ENCODE measurements at regions not wholly inside any gene's neighbourhood (a gene's known extent, or its start where the extent isn't known, plus 50 kb on each side); places are given as distances from the start of the nearest gene placed in this dataset.

DNA sequence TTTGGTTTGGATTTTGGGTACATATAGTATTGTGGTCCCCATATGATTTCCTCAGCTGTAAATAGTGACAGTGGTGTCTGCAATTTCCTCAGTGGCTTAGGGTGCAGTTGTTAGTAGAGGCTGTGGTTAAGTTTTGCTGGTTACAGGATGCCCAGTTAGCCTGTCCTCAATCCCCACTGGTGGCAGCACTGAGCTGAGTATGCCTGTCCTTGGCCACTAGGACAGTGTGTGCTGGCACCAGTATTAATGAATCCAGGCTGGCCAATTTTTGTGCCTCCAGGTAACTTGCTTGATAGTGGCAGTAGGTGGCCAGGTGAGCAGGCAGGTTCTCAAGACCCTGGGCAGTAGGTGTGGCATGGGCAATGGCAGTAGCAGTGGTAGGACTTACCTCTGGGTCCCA is 973.1 kb downstream of the TMEM182 start:
- Histone ChIP-seq H3K4me1 (ENCODE audit: control insufficient read depth in 2 of 2, insufficient read depth in 2 of 2, low read length in 1 of 2) (no peaks in the 10 kb centered on the region), H3K9me3 (ENCODE audit: control insufficient read depth in 2 of 2, insufficient read depth in 1 of 2, low read depth in 1 of 2, low read length in 1 of 2) (peaks cover 9 to 13% of the 10 kb centered on the region in 2 donors), H3K4me3 (ENCODE audit: low read depth in 1 of 2, low read length in 2 of 2) (no peak overlapping the region), H3K36me3 (ENCODE audit: control insufficient read depth in 2 of 2, insufficient read depth in 2 of 2, low read length in 1 of 2) (no peaks in the 10 kb centered on the region), H3K27ac (ENCODE audit: low read depth in 2 of 2, low read length in 1 of 2) (no peak overlapping the region), H3K27me3 (ENCODE audit: control insufficient read depth in 1 of 2, insufficient read depth in 2 of 2, low read length in 2 of 2) (no peaks in the 10 kb centered on the region)

DNA sequence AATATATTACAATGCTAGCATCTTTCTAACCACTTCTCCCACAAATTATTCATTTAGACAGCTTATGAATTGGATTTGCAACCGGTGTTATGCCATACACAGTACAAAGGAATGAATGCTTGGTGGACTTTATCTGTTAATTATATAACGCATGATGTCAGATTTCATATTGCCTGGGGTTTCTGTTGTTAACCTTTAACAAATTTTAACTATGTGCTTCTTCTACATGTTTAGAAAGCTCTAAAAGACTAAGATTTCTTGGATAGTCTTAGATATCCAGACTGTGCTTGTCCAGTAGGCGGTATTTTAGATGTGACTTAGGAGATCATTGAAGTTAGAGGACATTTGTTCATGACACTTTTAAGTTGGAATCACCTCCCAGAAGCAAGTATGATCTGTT is 976.3 kb downstream of the TMEM182 start:
- H3K4me1 ChIP-seq (ENCODE audit: control insufficient read depth in 2 of 2, insufficient read depth in 2 of 2, low read length in 1 of 2): no peaks in the 10 kb centered on the region
- H3K27me3 ChIP-seq (ENCODE audit: control insufficient read depth in 1 of 2, insufficient read depth in 2 of 2, low read length in 2 of 2): no peaks in the 10 kb centered on the region
- WGBS, 2 donors: 76 to 83% methylated on average over 3 of the region's 3 CpGs

DNA sequence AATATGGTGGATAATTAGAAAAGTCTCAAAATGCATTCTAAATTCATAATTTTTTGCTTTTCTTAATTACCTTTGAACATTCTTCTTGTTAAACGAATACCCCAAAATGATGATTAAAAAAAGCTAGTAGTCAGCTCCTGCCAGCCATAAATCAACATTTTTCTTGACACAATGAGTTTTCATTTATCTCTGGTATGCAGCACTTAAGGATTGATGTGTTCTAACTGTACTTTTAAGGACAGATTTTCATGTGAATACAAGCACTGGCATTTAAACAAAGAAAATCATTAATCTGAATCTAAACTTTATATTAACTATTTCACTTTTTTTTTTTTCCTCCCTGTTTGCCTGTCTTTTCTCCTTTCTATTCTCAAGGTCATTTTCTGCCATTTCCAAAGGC is 976.8 kb downstream of the TMEM182 start:
- no peak overlapping the region for H3K4me3 ChIP-seq (ENCODE audit: low read depth in 1 of 2, low read length in 2 of 2)
- H3K9me3 ChIP-seq (ENCODE audit: control insufficient read depth in 2 of 2, insufficient read depth in 1 of 2, low read depth in 1 of 2, low read length in 1 of 2): peaks cover 2 to 7% of the 10 kb centered on the region in 2 donors
- H3K27ac ChIP-seq (ENCODE audit: low read depth in 2 of 2, low read length in 1 of 2): no peak overlapping the region
- no peaks in the 10 kb centered on the region for H3K36me3 ChIP-seq (ENCODE audit: control insufficient read depth in 2 of 2, insufficient read depth in 2 of 2, low read length in 1 of 2)
- H3K4me1 ChIP-seq (ENCODE audit: control insufficient read depth in 2 of 2, insufficient read depth in 2 of 2, low read length in 1 of 2): no peaks in the 10 kb centered on the region
- WGBS, 2 donors: 30 to 39% methylated on average over 1 of the region's 1 CpG
- no peaks in the 10 kb centered on the region for H3K27me3 ChIP-seq (ENCODE audit: control insufficient read depth in 1 of 2, insufficient read depth in 2 of 2, low read length in 2 of 2)

More for the DNA sequence above, 976.3 kb downstream of the TMEM182 start:
- no peak overlapping the region for H3K4me3 ChIP-seq (ENCODE audit: low read depth in 1 of 2, low read length in 2 of 2)
- no peak overlapping the region for H3K27ac ChIP-seq (ENCODE audit: low read depth in 2 of 2, low read length in 1 of 2)
- no peaks in the 10 kb centered on the region for H3K36me3 ChIP-seq (ENCODE audit: control insufficient read depth in 2 of 2, insufficient read depth in 2 of 2, low read length in 1 of 2)
- peaks cover 7 to 12% of the 10 kb centered on the region in 2 donors for H3K9me3 ChIP-seq (ENCODE audit: control insufficient read depth in 2 of 2, insufficient read depth in 1 of 2, low read depth in 1 of 2, low read length in 1 of 2)

DNA sequence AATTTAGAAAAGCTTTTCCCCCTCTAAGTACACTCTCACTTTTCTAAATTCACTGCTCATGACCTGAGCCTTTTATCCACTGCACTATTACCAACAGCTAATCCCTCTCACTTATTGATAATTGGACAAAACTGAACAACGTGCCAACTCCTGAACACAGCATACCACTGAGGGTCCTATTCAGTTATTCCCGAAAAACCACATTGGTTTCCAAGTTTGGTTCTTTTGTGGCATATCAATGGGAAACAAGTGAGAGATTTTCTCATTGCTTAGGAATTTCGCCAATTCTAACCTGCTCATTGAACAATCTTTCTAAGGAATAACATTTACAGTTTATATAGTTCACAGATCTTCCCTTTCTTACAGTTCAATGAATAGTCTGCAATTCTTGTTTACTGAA is 977.4 kb downstream of the TMEM182 start:
- H3K36me3 ChIP-seq (ENCODE audit: control insufficient read depth in 2 of 2, insufficient read depth in 2 of 2, low read length in 1 of 2): no peaks in the 10 kb centered on the region
- H3K4me1 ChIP-seq (ENCODE audit: control insufficient read depth in 2 of 2, insufficient read depth in 2 of 2, low read length in 1 of 2): no peaks in the 10 kb centered on the region
- WGBS, 2 donors: 61 to 69% methylated on average over 3 of the region's 3 CpGs
- no peak overlapping the region for H3K27ac ChIP-seq (ENCODE audit: low read depth in 2 of 2, low read length in 1 of 2)
- no peak overlapping the region for H3K4me3 ChIP-seq (ENCODE audit: low read depth in 1 of 2, low read length in 2 of 2)
- H3K9me3 ChIP-seq (ENCODE audit: control insufficient read depth in 2 of 2, insufficient read depth in 1 of 2, low read depth in 1 of 2, low read length in 1 of 2): peaks cover 0 to 2% of the 10 kb centered on the region in 2 donors
- no peaks in the 10 kb centered on the region for H3K27me3 ChIP-seq (ENCODE audit: control insufficient read depth in 1 of 2, insufficient read depth in 2 of 2, low read length in 2 of 2)

DNA sequence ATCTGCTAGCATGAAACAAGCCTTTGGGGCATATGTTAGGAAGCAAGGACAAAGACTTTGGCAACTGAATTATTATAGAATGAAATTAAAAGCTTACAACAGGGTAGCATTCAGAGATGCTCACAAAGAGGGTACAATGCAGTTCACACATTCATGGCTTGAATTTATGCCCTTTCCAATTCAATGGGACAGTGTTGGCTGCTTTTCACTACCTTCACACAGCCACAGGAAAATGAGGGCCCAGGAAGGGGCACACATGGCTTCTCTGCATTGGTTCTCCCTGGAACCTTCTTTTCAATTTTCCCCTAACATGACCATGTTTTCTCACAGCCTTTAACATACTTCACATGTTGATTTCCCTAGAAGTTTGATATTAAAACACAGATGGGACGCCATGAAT is 978.1 kb downstream of the TMEM182 start:
- no peaks in the 10 kb centered on the region for H3K4me1 ChIP-seq (ENCODE audit: control insufficient read depth in 2 of 2, insufficient read depth in 2 of 2, low read length in 1 of 2)
- H3K27me3 ChIP-seq (ENCODE audit: control insufficient read depth in 1 of 2, insufficient read depth in 2 of 2, low read length in 2 of 2): no peaks in the 10 kb centered on the region
- no peak overlapping the region for H3K27ac ChIP-seq (ENCODE audit: low read depth in 2 of 2, low read length in 1 of 2)
- H3K36me3 ChIP-seq (ENCODE audit: control insufficient read depth in 2 of 2, insufficient read depth in 2 of 2, low read length in 1 of 2): no peaks in the 10 kb centered on the region
- H3K9me3 ChIP-seq (ENCODE audit: control insufficient read depth in 2 of 2, insufficient read depth in 1 of 2, low read depth in 1 of 2, low read length in 1 of 2): peaks cover 0 to 2% of the 10 kb centered on the region in 2 donors
- 75 to 76% methylated on average over 1 of the region's 1 CpG for WGBS, 2 donors
- no peak overlapping the region for H3K4me3 ChIP-seq (ENCODE audit: low read depth in 1 of 2, low read length in 2 of 2)

DNA sequence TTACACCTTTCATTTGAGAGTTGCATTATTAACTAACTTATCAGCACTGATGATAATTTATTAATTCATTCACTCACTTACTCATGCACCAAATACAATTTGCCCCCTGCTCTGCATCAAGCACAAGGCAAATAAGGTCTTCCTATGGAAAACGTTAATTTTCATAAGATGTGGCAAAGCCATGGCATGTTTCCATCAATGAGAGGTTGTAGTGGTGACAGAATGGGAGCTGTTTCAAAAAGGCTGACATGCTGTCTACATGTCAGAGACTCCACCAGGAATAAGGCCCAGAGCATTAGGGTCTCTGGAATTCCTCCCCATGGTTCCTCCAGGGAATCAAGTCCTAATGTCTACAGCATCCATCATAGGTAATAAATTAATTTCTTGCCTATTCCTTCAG is 978.8 kb downstream of the TMEM182 start:
- H3K27me3 ChIP-seq (ENCODE audit: control insufficient read depth in 1 of 2, insufficient read depth in 2 of 2, low read length in 2 of 2): no peaks in the 10 kb centered on the region
- no peaks in the 10 kb centered on the region for H3K4me1 ChIP-seq (ENCODE audit: control insufficient read depth in 2 of 2, insufficient read depth in 2 of 2, low read length in 1 of 2)
- no peak overlapping the region for H3K4me3 ChIP-seq (ENCODE audit: low read depth in 1 of 2, low read length in 2 of 2)
- H3K36me3 ChIP-seq (ENCODE audit: control insufficient read depth in 2 of 2, insufficient read depth in 2 of 2, low read length in 1 of 2): no peaks in the 10 kb centered on the region
- no peak overlapping the region for H3K27ac ChIP-seq (ENCODE audit: low read depth in 2 of 2, low read length in 1 of 2)
- H3K9me3 ChIP-seq (ENCODE audit: control insufficient read depth in 2 of 2, insufficient read depth in 1 of 2, low read depth in 1 of 2, low read length in 1 of 2): peaks cover 0 to 1% of the 10 kb centered on the region in 2 donors
- 82 to 90% methylated on average over 1 of the region's 1 CpG for WGBS, 2 donors

DNA sequence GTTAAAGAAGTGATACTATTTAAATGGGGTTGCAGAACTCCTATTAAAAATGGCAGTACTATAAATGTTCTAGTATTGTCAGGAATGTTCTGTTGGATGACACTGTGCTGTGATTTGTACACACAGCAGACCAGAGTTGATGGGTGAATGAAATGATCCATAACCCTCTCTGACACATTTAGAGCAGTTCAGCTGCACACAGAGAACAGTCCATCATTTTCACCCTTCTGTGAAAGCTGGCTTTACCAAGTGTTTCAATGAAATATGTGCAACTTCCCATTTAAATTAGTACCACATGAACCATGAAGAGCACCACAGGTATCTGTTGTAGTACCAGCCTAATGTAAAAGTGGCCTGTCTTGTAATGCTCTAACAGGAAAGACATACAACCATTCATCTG is 981.4 kb downstream of the TMEM182 start:
- Histone ChIP-seq H3K4me1 (ENCODE audit: control insufficient read depth in 2 of 2, insufficient read depth in 2 of 2, low read length in 1 of 2) (no peaks in the 10 kb centered on the region), H3K27me3 (ENCODE audit: control insufficient read depth in 1 of 2, insufficient read depth in 2 of 2, low read length in 2 of 2) (no peaks in the 10 kb centered on the region), H3K27ac (ENCODE audit: low read depth in 2 of 2, low read length in 1 of 2) (no peak overlapping the region), H3K36me3 (ENCODE audit: control insufficient read depth in 2 of 2, insufficient read depth in 2 of 2, low read length in 1 of 2) (no peaks in the 10 kb centered on the region), H3K4me3 (ENCODE audit: low read depth in 1 of 2, low read length in 2 of 2) (no peak overlapping the region), H3K9me3 (ENCODE audit: control insufficient read depth in 2 of 2, insufficient read depth in 1 of 2, low read depth in 1 of 2, low read length in 1 of 2) (no peaks in the 10 kb centered on the region)

DNA sequence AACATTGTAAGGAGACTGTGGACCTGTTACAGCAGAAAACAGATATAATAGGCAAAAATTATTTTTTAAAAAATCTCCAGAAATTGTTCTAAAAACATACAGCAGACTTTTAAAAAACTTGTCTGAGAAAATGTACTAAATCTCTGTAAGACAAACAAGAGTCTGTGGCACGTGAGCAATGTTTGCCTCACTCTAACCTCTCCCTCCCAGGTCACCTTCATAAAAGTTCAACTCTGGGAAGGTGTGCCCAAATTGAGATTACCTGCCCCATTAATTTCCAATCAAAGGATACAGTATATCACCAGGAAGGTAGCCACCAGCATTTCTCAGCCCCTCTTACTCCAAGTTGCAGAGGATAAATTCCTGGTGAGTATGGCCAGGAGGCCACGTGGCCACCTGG is 992.7 kb downstream of the TMEM182 start:
- Histone ChIP-seq H3K4me3 (ENCODE audit: low read depth in 1 of 2, low read length in 2 of 2) (no peak overlapping the region), H3K4me1 (ENCODE audit: control insufficient read depth in 2 of 2, insufficient read depth in 2 of 2, low read length in 1 of 2) (no peaks in the 10 kb centered on the region), H3K27me3 (ENCODE audit: control insufficient read depth in 1 of 2, insufficient read depth in 2 of 2, low read length in 2 of 2) (no peaks in the 10 kb centered on the region), H3K9me3 (ENCODE audit: control insufficient read depth in 2 of 2, insufficient read depth in 1 of 2, low read depth in 1 of 2, low read length in 1 of 2) (no peaks in the 10 kb centered on the region), H3K36me3 (ENCODE audit: control insufficient read depth in 2 of 2, insufficient read depth in 2 of 2, low read length in 1 of 2) (no peaks in the 10 kb centered on the region), H3K27ac (ENCODE audit: low read depth in 2 of 2, low read length in 1 of 2) (no peak overlapping the region)
- 53 to 61% methylated on average over 2 of the region's 2 CpGs for WGBS, 2 donors

DNA sequence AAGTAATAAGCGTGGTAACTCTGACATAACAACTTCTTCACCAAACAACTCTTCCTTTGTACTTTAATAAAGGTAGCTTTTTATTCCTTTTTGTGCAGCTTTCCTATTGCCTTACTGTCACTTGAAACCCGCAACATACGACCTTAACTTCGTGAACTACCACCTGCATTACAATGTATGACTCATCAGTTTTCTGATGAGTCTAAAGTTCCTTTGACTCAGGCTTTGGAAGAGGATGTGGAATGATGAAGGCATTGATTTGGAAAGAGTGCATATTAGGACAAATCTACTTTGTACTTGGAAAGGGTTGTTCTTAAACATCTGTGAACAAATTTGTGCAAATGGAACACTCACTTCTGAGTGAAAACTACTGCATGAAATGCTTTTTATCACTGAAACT is 1012.1 kb downstream of the TMEM182 start:
- Histone ChIP-seq H3K9me3 (ENCODE audit: control insufficient read depth in 2 of 2, insufficient read depth in 1 of 2, low read depth in 1 of 2, low read length in 1 of 2) (peaks cover 0 to 2% of the 10 kb centered on the region in 2 donors), H3K27ac (ENCODE audit: low read depth in 2 of 2, low read length in 1 of 2) (no peak overlapping the region), H3K36me3 (ENCODE audit: control insufficient read depth in 2 of 2, insufficient read depth in 2 of 2, low read length in 1 of 2) (no peaks in the 10 kb centered on the region), H3K27me3 (ENCODE audit: control insufficient read depth in 1 of 2, insufficient read depth in 2 of 2, low read length in 2 of 2) (no peaks in the 10 kb centered on the region), H3K4me1 (ENCODE audit: control insufficient read depth in 2 of 2, insufficient read depth in 2 of 2, low read length in 1 of 2) (no peaks in the 10 kb centered on the region), H3K4me3 (ENCODE audit: low read depth in 1 of 2, low read length in 2 of 2) (no peak overlapping the region)
- 59 to 69% methylated on average over 4 of the region's 4 CpGs for WGBS, 2 donors

DNA sequence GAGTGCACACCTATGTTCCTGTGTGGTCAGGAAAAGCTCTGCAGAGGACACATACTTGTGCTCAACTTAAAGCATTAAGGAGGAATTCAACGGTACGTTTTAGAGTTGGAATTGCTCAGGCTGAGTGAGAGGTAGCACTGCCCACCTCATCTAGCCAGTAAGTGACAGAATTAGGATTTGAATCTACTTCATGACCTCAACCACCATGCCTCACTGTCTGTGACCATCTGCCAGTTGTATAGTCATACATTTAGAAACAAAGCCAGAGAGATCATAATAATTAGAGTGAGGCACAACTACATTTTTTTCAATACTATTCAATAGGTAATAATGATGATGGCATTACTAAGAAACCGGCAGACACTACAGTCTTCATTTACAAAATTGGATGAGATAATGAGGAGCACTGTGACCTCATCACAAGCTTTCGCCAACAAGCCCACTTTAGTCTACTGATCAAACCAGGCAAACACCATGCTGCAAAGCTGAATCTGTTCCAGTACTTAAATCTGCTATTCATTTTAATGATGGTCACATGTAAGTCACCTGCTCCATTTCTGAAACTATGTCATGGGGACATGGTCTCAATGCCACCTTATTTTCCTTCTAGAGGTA is 1018.4 kb downstream of the TMEM182 start:
- Histone ChIP-seq H3K27me3 (ENCODE audit: control insufficient read depth in 1 of 2, insufficient read depth in 2 of 2, low read length in 2 of 2) (no peaks in the 10 kb centered on the region), H3K4me3 (ENCODE audit: low read depth in 1 of 2, low read length in 2 of 2) (no peak overlapping the region), H3K36me3 (ENCODE audit: control insufficient read depth in 2 of 2, insufficient read depth in 2 of 2, low read length in 1 of 2) (no peaks in the 10 kb centered on the region), H3K4me1 (ENCODE audit: control insufficient read depth in 2 of 2, insufficient read depth in 2 of 2, low read length in 1 of 2) (no peaks in the 10 kb centered on the region), H3K27ac (ENCODE audit: low read depth in 2 of 2, low read length in 1 of 2) (no peak overlapping the region), H3K9me3 (ENCODE audit: control insufficient read depth in 2 of 2, insufficient read depth in 1 of 2, low read depth in 1 of 2, low read length in 1 of 2) (peaks cover 0 to 2% of the 10 kb centered on the region in 2 donors)
- WGBS, 2 donors: 75 to 85% methylated on average over 4 of the region's 4 CpGs
